ENCODE measurements at regions not wholly inside any gene's neighbourhood (a gene's known extent, or its start where the extent isn't known, plus 50 kb on each side); places are given as distances from the start of the nearest gene placed in this dataset.
"Not testable (repeated sequence)": the region's sequence is repeated elsewhere in the genome, so short reads cannot be mapped to it uniquely, and the experiment has no call there.

GRCh38 chr3:197359476-197359875 is 61.1 kb upstream of the DLG1 start:
- H3K79me2 ChIP-seq (ENCODE audit: control insufficient read depth, insufficient read depth, low read length, unreplicated experiment); H3K36me3 ChIP-seq (ENCODE audit: insufficient read depth, low read length); H3K4me3 ChIP-seq (ENCODE audit: low read depth, low read length); H3K4me1 ChIP-seq (ENCODE audit: control insufficient read depth, insufficient read depth, low read length, unreplicated experiment); H3K27ac ChIP-seq (ENCODE audit: low read depth, low read length); H2AFZ ChIP-seq (ENCODE audit: low read length, unreplicated experiment); H3K27me3 ChIP-seq (ENCODE audit: insufficient read depth, low read length): not testable (repeated sequence)

DNA sequence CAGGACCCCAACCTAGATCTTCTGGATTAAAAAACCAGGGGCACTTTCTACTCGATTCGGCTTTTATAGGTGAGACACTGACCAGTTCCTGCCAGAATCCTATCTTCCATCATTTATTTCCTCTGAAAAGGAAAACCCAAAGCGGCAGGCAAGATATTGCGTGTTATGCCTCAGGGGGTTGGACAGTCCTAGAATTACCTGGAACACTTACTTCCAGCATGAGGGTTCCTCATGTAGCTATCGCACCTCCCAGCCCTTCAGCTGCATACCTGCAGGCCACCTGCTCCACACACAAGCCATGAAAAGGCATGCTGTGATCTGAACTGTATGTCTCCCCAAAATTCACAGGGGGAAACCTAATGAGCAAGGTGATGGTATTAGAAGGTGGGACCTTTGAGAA is 58.3 kb upstream of the DLG1 start:
- Histone ChIP-seq H3K36me3 (ENCODE audit: insufficient read depth, low read length) (no peaks in the 10 kb centered on the region), H3K4me1 (ENCODE audit: control insufficient read depth, insufficient read depth, low read length, unreplicated experiment) (peaks cover 4% of the 10 kb centered on the region), H3K4me3 (ENCODE audit: low read depth, low read length) (peak overlapping the region; percentile 58; the same call in 1 of the 2 replicates), H3K79me2 (ENCODE audit: control insufficient read depth, insufficient read depth, low read length, unreplicated experiment) (no peaks in the 10 kb centered on the region), H2AFZ (ENCODE audit: low read length, unreplicated experiment) (no peak overlapping the region), H3K27me3 (ENCODE audit: insufficient read depth, low read length) (no peaks in the 10 kb centered on the region), H3K27ac (ENCODE audit: low read depth, low read length) (no peak overlapping the region)

- Histone ChIP-seq H3K4me3 (ENCODE audit: low read depth, low read length) (peak overlapping the region; percentile 58; the same call in 1 of the 2 replicates), H3K79me2 (ENCODE audit: control insufficient read depth, insufficient read depth, low read length, unreplicated experiment) (no peaks in the 10 kb centered on the region), H3K4me1 (ENCODE audit: control insufficient read depth, insufficient read depth, low read length, unreplicated experiment) (peaks cover 4% of the 10 kb centered on the region), H3K36me3 (ENCODE audit: insufficient read depth, low read length) (no peaks in the 10 kb centered on the region), H2AFZ (ENCODE audit: low read length, unreplicated experiment) (no peak overlapping the region), H3K27ac (ENCODE audit: low read depth, low read length) (no peak overlapping the region), H3K27me3 (ENCODE audit: insufficient read depth, low read length) (no peaks in the 10 kb centered on the region)
These were observed 57.9 kb upstream of the DLG1 start for GRCh38 chr3:197356275-197356674.

- Histone ChIP-seq H3K27me3 (ENCODE audit: insufficient read depth, low read length) (no peaks in the 10 kb centered on the region), H3K36me3 (ENCODE audit: insufficient read depth, low read length) (no peaks in the 10 kb centered on the region), H3K4me1 (ENCODE audit: control insufficient read depth, insufficient read depth, low read length, unreplicated experiment) (peaks cover 4% of the 10 kb centered on the region), H2AFZ (ENCODE audit: low read length, unreplicated experiment) (no peak overlapping the region), H3K4me3 (ENCODE audit: low read depth, low read length) (no peak overlapping the region), H3K27ac (ENCODE audit: low read depth, low read length) (no peak overlapping the region), H3K79me2 (ENCODE audit: control insufficient read depth, insufficient read depth, low read length, unreplicated experiment) (no peaks in the 10 kb centered on the region)
These were observed 57.3 kb upstream of the DLG1 start for GRCh38 chr3:197355713-197356112.

DNA sequence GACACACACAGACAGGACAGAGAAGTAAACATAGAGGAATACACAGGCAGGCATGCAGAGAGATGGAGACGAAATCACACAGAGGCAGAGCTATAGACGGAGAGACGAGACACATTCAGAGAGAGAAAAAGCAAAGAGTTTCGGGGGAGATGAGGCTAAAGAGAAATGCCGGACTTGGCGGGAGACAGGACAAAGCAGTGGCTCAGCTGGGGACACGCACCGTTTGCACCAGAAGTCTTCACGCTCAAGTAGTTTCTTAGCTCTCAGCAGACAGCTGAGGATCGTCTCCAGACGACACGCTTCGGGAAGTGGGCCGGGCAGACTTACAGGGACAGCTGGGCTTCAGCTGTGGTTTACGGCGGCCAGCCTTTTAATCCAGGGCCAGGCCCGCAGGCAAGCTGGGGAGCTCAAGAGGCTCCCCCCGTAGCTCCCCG is 56.2 kb upstream of the DLG1 start:
- no peaks in the 10 kb centered on the region for H3K79me2 ChIP-seq (ENCODE audit: control insufficient read depth, insufficient read depth, low read length, unreplicated experiment)
- peak overlapping the region; percentile 45 for H2AFZ ChIP-seq (ENCODE audit: low read length, unreplicated experiment)
- H3K27me3 ChIP-seq (ENCODE audit: insufficient read depth, low read length): no peaks in the 10 kb centered on the region
- H3K4me3 ChIP-seq (ENCODE audit: low read depth, low read length): 0 out of 2 replicates have a peak overlapping the region, but pooled peaks have one; percentile 1
- H3K4me1 ChIP-seq (ENCODE audit: control insufficient read depth, insufficient read depth, low read length, unreplicated experiment): peaks cover 4% of the 10 kb centered on the region
- H3K27ac ChIP-seq (ENCODE audit: low read depth, low read length): no peak overlapping the region
- H3K36me3 ChIP-seq (ENCODE audit: insufficient read depth, low read length): no peaks in the 10 kb centered on the region

DNA sequence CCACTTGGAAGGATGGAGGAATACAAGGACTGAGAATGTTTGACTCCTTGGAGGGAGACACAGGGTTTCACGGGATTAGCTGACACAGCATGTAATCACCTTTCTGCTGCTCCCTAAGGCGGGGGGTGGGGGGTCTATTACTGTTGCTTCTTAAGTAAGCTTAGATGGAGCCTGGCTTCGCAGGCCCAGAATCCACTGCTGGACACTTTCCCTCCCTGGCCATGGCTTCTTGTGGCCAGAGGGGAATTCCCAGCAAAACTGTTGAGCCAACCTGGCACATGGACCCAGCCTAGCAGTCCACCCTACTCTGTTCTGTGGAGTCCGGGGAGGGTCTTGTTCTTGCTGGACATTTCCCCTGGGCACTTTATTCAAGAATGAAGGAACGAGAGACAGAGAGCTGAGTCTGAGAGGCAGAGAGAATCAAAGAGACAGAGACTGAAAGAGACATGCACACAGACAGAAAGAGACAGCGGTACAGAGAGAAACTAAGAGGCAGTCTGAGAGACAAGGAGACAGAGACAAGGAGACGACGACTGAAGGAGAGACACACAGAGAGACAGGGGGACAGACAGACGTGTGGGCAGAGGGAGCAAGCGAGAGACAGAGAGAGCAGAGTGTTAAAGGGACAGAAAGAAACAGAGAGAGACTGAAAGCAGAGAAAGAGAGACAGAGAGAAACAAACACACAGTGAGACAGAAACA is 55.6 kb upstream of the DLG1 start:
- H3K4me1 ChIP-seq (ENCODE audit: control insufficient read depth, insufficient read depth, low read length, unreplicated experiment): peaks cover 4% of the 10 kb centered on the region
- H3K27me3 ChIP-seq (ENCODE audit: insufficient read depth, low read length): no peaks in the 10 kb centered on the region
- H3K4me3 ChIP-seq (ENCODE audit: low read depth, low read length): 0 out of 2 replicates have a peak overlapping the region, but pooled peaks have one; percentile 1
- no peaks in the 10 kb centered on the region for H3K79me2 ChIP-seq (ENCODE audit: control insufficient read depth, insufficient read depth, low read length, unreplicated experiment)
- H2AFZ ChIP-seq (ENCODE audit: low read length, unreplicated experiment): peak overlapping the region; percentile 45
- no peak overlapping the region for H3K27ac ChIP-seq (ENCODE audit: low read depth, low read length)
- H3K36me3 ChIP-seq (ENCODE audit: insufficient read depth, low read length): no peaks in the 10 kb centered on the region

- Histone ChIP-seq H3K79me2 (ENCODE audit: control insufficient read depth, insufficient read depth, low read length, unreplicated experiment) (no peaks in the 10 kb centered on the region), H3K27ac (ENCODE audit: low read depth, low read length) (no peak overlapping the region), H2AFZ (ENCODE audit: low read length, unreplicated experiment) (no peak overlapping the region), H3K4me3 (ENCODE audit: low read depth, low read length) (no peak overlapping the region), H3K4me1 (ENCODE audit: control insufficient read depth, insufficient read depth, low read length, unreplicated experiment) (peaks cover 4% of the 10 kb centered on the region), H3K36me3 (ENCODE audit: insufficient read depth, low read length) (no peaks in the 10 kb centered on the region), H3K27me3 (ENCODE audit: insufficient read depth, low read length) (no peaks in the 10 kb centered on the region)
These were observed 54.8 kb upstream of the DLG1 start for GRCh38 chr3:197353001-197353866.

DNA sequence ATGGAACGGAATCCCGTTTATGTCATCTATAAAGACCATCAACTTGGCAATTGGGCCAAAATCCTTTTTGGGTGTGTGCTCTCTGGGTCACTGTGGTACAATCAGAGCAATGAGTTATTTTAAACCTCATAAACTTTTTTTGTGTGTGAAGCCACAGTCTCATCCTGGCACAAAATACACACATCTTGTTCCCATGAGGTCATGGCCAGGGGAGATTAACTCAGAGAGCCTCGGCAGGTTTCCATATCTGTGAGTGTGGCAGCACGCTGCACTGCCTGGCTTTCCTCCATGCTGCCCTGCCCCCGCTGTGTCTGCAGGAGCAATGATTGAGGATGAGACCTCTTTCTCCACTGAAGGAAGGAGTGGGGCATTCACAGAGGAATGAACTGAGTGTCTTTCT is 54.0 kb upstream of the DLG1 start:
- no peaks in the 10 kb centered on the region for H3K27me3 ChIP-seq (ENCODE audit: insufficient read depth, low read length)
- H2AFZ ChIP-seq (ENCODE audit: low read length, unreplicated experiment): no peak overlapping the region
- no peaks in the 10 kb centered on the region for H3K79me2 ChIP-seq (ENCODE audit: control insufficient read depth, insufficient read depth, low read length, unreplicated experiment)
- no peaks in the 10 kb centered on the region for H3K36me3 ChIP-seq (ENCODE audit: insufficient read depth, low read length)
- H3K27ac ChIP-seq (ENCODE audit: low read depth, low read length): no peak overlapping the region
- no peak overlapping the region for H3K4me3 ChIP-seq (ENCODE audit: low read depth, low read length)
- H3K4me1 ChIP-seq (ENCODE audit: control insufficient read depth, insufficient read depth, low read length, unreplicated experiment): peaks cover 4% of the 10 kb centered on the region

- Histone ChIP-seq H3K79me2 (ENCODE audit: control insufficient read depth, insufficient read depth, low read length, unreplicated experiment) (no peaks in the 10 kb centered on the region), H3K27me3 (ENCODE audit: insufficient read depth, low read length) (no peaks in the 10 kb centered on the region), H2AFZ (ENCODE audit: low read length, unreplicated experiment) (no peak overlapping the region), H3K36me3 (ENCODE audit: insufficient read depth, low read length) (no peaks in the 10 kb centered on the region), H3K4me3 (ENCODE audit: low read depth, low read length) (no peak overlapping the region), H3K4me1 (ENCODE audit: control insufficient read depth, insufficient read depth, low read length, unreplicated experiment) (peaks cover 4% of the 10 kb centered on the region), H3K27ac (ENCODE audit: low read depth, low read length) (no peak overlapping the region)
These were observed 52.0 kb upstream of the DLG1 start for GRCh38 chr3:197350446-197350845.

DNA sequence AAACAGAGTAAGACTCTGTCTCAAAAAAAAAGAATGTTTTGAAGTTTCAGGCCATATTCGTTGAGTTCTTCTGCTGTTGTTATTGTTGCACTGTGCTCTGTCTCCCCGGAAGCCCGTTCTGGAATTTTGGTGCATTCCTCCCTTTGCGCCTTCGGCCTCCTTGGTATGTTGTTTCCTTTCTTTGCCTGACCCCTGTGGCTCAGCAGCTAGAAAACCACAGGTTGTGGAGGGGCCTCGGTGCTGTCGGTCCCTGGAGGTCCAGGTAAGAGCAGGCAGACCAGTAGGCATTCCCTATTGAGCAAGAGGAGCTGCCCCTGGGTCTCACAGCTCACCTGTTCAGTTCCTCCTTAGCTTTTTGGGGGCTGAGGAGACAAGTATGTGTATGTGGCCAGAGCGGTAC is 51.0 kb upstream of the DLG1 start:
- H3K4me3 ChIP-seq (ENCODE audit: low read depth, low read length): no peak overlapping the region
- H3K27me3 ChIP-seq (ENCODE audit: insufficient read depth, low read length): no peaks in the 10 kb centered on the region
- no peak overlapping the region for H3K27ac ChIP-seq (ENCODE audit: low read depth, low read length)
- H3K4me1 ChIP-seq (ENCODE audit: control insufficient read depth, insufficient read depth, low read length, unreplicated experiment): peaks cover 4% of the 10 kb centered on the region
- no peaks in the 10 kb centered on the region for H3K36me3 ChIP-seq (ENCODE audit: insufficient read depth, low read length)
- no peak overlapping the region for H2AFZ ChIP-seq (ENCODE audit: low read length, unreplicated experiment)
- H3K79me2 ChIP-seq (ENCODE audit: control insufficient read depth, insufficient read depth, low read length, unreplicated experiment): no peaks in the 10 kb centered on the region
